Neural crest cell (in vitro differentiated cells): ENCODE measurements at regions not wholly inside any gene's neighbourhood (a gene's known extent, or its start where the extent isn't known, plus 50 kb on each side); places are given as distances from the start of the nearest gene placed in this dataset.

Experiments used
- DNase-seq: peaks from one replicate; pipeline ENCODE4 v3.0.0; 2021; ENCODE audit warnings: low read depth, mixed read lengths, low spot score
- H3K27ac Mint-ChIP-seq: one replicate; pipeline ENCODE4 v1.8.0; 2021; ENCODE audit warnings: mild to moderate bottlenecking, mixed read lengths; ENCODE audit not compliant: unreplicated experiment
- H3K27me3 Mint-ChIP-seq: 2 replicates; pipeline ENCODE4 v1.8.0; 2021; ENCODE audit warnings: low read depth, mild to moderate bottlenecking, mixed read lengths
- H3K36me3 Mint-ChIP-seq: 2 replicates; pipeline ENCODE4 v1.8.0; 2021; ENCODE audit warnings: low read depth, mild to moderate bottlenecking, mixed read lengths
- H3K4me1 Mint-ChIP-seq: 2 replicates; pipeline ENCODE4 v1.8.0; 2021; ENCODE audit warnings: mixed read lengths
- H3K4me3 Mint-ChIP-seq: one replicate; pipeline ENCODE4 v1.8.0; 2021; ENCODE audit warnings: mild to moderate bottlenecking, mixed read lengths
- H3K9me3 Mint-ChIP-seq: 2 replicates; pipeline ENCODE4 v1.8.0; 2021; ENCODE audit warnings: mixed read lengths
- CTCF ChIP-seq: fragments of 200-600 bp; sonication (generic); conservative IDR thresholded peaks from 2 replicates; pipeline ENCODE4 v1.5.0; 2021; ENCODE audit warnings: antibody characterized with exemption, mild to moderate bottlenecking

- Mint-ChIP-seq H3K4me3 (no peak overlapping the region), H3K36me3 (no peaks in the 10 kb centered on the region), H3K9me3 (no peaks in the 10 kb centered on the region), H3K27ac (no peak overlapping the region), H3K4me1 (peaks cover 6% of the 10 kb centered on the region), H3K27me3 (no peaks in the 10 kb centered on the region)
- no peak for DNase-seq
- TF ChIP-seq CTCF: no peak
These were observed 387.6 kb upstream of the ZFP42 start for GRCh38 chr4:187608001-187608421.

- Mint-ChIP-seq H3K4me1 (no peaks in the 10 kb centered on the region), H3K4me3 (no peak overlapping the region), H3K9me3 (no peaks in the 10 kb centered on the region), H3K36me3 (no peaks in the 10 kb centered on the region), H3K27ac (no peak overlapping the region), H3K27me3 (no peaks in the 10 kb centered on the region)
- no peak for TF ChIP-seq CTCF
- DNase-seq: no peak
These were observed 383.3 kb upstream of the ZFP42 start for GRCh38 chr4:187612301-187612700.

DNA sequence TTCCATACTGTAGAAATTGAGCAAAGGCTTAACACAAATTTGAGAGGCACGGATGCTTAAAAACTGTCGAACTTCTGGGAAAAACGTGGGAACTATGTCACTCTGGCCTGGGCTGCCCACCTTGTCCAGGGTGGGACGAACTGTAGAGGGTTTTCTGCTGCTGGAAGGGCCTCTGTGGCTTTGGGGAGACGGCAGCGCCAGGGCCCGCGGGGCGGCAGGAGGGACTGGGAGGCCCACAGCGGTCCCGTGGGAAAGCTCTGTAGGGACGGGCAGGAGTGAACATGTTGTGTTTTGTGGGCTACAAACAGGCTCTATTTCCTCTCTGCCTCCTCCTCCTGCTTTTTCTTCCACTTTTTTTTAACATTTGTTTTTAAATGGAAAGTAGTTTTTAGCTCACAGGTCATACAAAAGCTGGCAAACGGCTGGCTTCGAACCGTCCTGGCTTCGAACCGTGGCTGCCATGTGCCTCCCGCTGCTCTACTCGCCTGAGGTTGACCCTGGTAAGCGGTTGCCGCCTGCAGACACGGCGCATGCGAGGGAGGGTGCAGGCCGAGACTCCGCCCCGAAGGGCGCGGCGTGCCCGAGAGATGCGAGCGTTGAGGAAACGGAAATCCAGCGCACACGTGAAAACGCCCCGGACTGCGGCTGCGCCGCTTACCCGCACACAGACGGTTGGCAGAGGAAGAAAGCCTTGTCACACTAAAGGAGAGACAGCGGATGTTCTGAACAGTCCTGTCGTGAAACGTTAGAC lies 382.3 kb upstream of the ZFP42 start:
- no peaks in the 10 kb centered on the region for H3K9me3 Mint-ChIP-seq

DNA sequence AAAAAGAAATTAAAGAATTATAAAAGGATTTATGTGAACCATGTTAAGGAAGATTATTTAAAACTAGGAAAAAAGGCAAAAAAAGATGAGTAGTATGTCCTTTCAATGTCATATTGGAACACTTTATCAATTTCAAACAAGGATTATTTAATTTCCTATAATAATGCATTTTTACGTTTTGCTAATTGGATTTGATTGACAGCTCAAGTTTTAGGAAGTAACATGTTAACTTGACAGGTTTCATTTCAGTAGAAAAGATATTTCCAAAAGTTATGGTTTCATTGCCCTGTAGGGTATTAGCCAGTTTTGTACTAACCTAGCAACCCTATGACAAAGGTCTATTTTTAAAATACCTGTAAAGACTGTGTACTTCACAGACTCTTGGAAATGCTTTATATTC lies 379.6 kb upstream of the ZFP42 start:
- Mint-ChIP-seq H3K4me3 (no peak overlapping the region), H3K27me3 (no peaks in the 10 kb centered on the region), H3K4me1 (peaks cover 4% of the 10 kb centered on the region), H3K9me3 (no peaks in the 10 kb centered on the region), H3K27ac (no peak overlapping the region), H3K36me3 (no peaks in the 10 kb centered on the region)
- TF ChIP-seq CTCF: no peak
- no peak for DNase-seq

More for the DNA sequence above, 382.3 kb upstream of the ZFP42 start:
- Mint-ChIP-seq H3K27ac (no peak overlapping the region), H3K36me3 (no peaks in the 10 kb centered on the region), H3K27me3 (no peaks in the 10 kb centered on the region), H3K4me1 (no peaks in the 10 kb centered on the region), H3K4me3 (no peak overlapping the region)
- DNase-seq: no peak
- no peak for TF ChIP-seq CTCF

DNA sequence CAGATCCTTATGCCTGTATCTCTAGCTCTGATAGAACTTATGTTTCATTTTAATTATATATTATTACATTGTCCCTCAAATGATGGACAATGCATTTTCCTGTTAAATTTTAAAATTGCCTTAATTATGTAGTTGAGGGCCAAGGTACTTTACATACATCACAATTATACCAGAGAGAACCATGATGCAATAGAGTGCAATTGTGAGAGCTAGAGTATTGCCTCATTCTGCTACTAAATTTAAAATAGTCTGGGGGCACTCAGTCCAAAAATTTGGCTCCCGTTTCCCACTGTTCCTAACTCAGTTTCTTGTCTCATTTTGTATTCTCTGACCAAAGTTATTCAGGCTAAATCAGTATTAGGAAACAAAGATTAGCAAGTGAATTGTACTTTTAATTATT lies 378.5 kb upstream of the ZFP42 start:
- Mint-ChIP-seq H3K4me3 (no peak overlapping the region), H3K4me1 (peaks cover 4% of the 10 kb centered on the region), H3K27me3 (no peaks in the 10 kb centered on the region), H3K27ac (no peak overlapping the region), H3K9me3 (no peaks in the 10 kb centered on the region), H3K36me3 (no peaks in the 10 kb centered on the region)
- DNase-seq: no peak
- no peak for TF ChIP-seq CTCF
